HG02610 (cell line): ENCODE measurements at regions not wholly inside any gene's neighbourhood (a gene's known extent, or its start where the extent isn't known, plus 50 kb on each side); places are given as distances from the start of the nearest gene placed in this dataset.

Experiments
- ATAC-seq: cut with Tn5 transposase; IDR thresholded peaks from one replicate; pipeline ENCODE4 v1.9.1; 2021; ENCODE audit warnings: mild to moderate bottlenecking, moderate library complexity; ENCODE audit not compliant: unreplicated experiment

DNA sequence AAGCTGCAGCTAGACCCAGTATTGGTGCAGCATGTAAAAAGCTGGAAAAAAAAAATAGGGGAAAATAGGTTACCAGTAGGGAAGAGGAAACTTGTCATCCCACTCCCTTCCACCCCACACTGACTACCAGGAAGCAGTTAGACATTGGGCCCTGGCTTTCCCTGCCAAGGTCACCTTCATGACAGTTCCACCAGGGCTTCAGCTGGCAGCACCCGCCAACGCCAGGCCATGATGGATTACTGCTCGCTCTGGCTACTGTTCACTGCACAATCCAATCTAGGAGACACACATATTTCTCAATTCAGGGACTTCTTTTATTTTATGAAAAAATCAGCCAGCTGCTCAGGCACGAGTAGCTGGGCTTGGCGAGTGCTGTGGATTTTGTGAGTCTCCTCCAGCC lies 127.7 kb downstream of the DMRTA2 start:
- no peak for ATAC-seq

DNA sequence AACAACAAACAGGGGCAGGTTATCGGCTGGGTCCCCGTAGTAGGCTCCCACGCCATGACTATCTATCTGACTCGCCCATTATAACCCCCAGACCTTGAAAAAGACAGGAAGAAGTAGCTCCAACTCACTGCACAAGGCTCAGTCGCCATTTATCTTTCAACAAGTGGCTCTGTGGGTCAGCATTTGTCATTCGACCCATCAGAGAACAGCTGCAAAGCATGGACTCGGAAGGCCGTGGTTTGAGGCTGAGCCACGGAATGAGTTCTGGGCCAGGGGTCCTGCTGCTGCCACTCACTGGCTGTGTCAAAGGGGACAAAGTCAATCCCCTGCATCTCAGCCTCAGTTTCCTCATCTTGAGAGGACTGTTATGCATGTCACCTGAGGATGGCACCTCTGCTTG lies 131.0 kb downstream of the DMRTA2 start:
- no peak for ATAC-seq

DNA sequence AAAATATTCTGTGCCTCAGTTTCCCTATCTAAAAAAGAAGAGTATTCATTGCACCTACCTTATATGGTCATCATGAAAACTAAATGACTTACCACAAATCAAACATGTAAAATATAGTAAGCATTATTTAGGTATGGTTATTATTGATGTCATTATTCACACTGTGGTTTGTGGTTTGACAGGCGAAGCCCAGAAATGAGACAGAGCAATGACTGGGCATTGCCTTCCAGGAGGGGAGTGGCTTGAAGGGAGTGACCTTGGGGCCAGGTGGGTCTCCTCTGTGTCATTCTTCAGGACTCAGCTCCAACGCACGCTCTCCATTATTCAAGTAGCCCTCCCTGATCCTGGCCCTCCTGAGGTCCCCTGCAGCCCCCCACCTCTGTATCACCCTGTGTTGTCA lies 133.7 kb downstream of the DMRTA2 start:
- ATAC-seq = peak; percentile 67

DNA sequence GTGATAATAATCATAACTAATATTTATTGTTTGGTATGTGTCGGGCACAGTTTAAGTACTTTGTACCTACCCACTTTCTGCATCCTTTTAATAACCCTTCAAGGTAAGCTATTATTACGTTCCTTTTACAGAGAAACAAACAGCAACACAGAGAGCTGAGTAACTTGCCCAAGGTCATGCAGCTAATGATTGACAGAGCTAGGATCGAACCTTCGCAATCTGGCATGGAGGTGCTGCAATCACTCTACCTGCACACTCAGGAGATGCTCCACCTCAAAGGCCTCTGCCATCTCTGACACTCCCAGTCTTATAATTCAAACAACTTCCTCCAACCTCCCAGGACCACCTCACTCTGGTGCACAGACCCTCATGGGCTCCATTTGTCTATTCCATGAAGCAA lies 137.2 kb downstream of the DMRTA2 start:
- ATAC-seq = no peak

DNA sequence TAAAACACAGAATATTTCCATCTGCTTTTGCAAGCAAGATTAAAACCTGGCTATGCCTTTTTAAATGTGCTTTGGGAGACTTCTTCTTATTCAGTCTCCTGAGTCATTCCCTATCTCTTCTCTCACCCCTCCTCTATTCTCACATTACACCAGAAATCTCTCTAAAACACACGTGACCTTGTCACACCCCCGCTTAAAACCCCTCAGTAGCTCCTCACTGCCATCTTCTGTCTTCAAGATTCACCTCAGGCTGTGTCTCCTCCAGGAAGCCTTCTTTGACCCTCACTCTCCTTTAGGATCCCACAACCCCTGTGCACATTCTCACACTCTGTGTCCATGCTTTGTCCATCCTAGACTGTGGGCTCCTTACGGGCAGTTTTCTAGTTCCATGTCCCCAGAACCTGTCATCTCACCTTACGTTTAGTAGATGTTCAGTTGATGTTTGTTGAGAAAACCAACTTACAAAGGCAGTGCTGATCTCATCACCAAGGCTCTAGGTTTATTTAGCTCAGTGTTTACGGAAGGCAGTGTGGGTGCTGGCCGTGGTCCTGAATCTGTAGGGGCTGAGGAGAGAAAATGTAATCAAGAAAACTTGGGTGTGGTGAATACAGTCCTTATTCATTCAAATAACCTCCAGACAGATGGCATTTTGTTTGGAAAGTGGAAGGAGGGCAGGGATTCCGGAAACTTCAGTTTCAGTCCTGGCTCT lies 143.5 kb downstream of the DMRTA2 start:
- ATAC-seq = no peak

DNA sequence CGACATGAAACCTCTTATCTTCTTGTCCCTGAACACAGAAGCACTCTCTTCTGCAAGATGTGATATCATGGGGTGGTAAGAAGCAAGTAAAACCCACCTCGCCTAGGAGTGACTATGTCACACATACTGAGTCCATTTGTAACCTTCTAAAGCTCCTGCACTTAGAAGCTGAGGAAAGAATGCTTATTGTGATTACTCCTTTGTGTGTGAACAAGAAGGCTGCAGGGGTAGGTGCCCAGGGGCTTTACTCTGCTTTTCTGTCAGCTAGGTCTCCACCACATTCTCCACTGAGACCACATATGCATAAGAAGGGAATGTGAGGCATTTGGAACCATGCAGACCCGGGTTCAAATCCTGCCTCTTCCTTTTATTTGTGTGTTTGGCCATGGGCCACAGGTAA lies 144.3 kb downstream of the DMRTA2 start:
- no peak for ATAC-seq

DNA sequence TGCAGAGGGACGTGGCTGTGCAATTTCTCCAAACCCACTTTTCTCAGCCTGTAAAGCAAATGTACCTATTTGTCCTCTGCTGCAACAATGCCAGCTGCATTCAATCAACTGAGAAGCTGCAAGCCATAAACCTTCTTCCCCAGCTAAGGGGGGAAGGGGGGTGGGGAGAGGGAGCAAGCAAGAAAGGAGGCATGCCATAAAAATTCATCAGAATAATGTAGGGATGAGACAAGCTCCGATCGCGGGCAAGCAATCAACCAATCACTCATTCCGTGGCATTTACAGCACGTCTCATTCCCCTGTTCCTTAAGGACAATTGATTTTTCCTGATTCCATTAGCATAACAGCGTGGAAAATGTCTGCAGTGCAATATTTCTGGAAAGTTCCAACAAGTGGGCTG lies 144.8 kb downstream of the DMRTA2 start:
- no peak for ATAC-seq

DNA sequence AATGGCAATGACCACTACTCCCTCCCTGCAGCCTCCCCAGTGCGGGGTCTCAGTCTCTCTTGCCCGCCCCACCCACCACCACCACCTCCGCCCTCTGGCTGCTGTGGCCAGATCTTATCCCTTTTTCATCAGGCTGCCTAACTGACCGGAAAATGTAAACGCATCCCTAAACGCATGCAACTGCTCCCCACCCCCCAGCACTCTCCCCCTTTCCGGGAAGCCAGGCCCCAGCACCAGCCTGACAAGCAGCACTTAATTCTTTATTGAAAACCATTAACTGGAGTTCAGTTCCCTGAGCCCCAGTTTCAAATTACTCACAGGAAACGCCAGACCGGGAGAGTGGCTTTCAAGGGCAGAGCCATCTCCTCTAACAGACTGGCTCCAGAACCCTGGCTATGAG lies 147.7 kb downstream of the DMRTA2 start:
- no peak for ATAC-seq

DNA sequence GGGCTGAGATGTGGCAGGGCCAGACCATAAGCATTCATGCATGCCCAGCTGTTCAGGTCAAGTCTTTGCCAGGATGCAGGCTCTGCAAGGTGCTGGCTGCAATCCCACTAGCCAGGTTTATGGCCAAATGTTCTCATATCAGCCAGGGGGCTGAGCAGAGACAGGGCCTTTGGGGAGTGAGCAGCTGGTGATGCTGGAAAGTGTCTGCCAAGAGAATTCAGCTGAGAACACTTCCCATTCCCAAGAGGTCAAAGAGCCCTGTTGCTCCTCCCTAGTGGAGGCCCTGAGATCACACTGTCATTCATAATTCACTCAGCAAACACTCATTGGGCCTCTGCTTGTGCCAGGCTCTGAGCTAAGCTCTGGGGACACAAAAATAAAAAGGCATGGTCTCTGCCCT lies 150.3 kb downstream of the DMRTA2 start:
- no peak for ATAC-seq

DNA sequence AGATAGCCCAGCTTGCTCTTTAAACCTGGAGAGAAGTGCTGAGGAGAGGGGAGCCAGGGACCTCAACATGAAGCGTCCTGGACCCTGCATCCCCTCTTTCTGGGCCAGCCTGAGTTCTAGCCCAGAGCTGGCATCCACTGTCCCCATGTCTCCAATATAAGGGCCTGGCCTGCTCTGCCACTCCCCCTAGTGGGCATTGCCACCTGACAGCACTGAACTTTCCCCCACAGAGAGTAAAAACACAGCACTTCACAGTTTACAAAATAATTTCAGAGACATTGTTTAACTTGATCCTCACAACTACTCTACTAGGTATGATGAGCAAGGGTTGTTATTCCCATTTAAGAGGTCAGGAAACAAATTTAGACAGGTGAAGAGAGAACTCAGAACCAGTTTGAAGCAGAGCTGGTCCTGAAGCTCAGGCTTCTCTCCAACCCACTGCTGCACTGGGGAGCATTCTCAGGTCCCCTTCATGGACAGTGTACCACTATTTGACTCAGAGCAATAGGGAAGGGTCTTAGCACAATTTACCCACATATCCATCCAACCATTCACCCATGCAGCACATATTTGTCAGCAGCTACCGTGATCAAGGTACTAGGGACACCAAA lies 151.2 kb downstream of the DMRTA2 start:
- peak; percentile 70 for ATAC-seq

DNA sequence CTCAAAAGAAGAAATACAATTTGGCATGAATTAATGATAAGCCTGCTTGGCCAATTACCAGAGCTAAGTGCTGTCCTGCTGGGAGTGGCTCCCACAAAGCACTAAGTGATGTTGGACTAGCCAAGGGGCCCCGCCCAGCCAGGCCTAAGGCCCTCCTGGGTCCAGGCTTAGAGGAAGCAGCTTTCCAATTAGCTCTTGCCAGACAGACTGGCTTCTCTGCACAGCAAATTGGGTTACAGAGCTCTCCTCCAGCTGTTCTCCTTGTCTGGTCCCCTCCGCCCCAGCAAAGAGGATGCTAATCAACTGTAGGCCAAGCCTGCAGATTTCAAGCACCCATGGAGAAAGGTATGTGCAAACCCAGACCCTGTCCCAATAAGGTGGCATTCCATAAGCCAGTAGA lies 151.9 kb downstream of the DMRTA2 start:
- no peak for ATAC-seq

DNA sequence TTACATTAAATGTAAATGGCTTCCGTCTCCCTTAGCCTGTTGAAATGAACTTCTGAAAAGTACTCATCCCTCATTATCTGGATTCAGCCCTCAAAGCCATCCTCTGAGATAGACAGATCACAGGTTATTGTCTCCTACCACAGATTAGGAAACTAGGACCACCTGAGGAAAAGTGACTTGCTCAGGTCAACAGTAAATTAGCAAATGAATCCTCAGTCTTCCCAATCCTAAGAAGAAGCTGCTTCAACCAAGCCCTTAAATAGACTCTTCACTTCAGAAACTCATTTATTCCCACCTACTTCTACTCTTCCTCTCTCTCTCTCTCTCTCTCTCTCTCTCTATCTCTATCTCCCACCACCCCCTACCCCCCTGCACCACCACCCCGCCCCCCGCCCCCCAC lies 152.3 kb downstream of the DMRTA2 start:
- no peak for ATAC-seq

DNA sequence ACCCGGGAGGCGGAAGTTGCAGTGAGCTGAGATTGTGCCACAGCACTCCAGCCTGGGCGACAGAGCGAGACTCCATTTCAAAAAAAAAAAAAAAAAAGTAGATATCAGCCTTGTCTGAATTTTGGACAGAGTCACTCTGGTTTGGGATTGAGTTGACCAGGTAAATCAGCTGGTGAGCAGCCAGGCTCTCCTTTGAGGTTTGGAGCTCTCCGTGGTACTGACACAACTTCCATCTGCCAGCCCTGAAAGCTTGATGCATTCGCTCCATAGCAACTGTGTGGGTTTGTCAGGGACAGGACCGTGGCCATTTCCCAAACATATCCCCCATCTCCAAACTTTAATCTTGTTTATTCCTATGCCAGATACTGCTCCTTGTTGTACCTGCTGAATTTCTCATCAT lies 155.2 kb downstream of the DMRTA2 start:
- no peak for ATAC-seq

DNA sequence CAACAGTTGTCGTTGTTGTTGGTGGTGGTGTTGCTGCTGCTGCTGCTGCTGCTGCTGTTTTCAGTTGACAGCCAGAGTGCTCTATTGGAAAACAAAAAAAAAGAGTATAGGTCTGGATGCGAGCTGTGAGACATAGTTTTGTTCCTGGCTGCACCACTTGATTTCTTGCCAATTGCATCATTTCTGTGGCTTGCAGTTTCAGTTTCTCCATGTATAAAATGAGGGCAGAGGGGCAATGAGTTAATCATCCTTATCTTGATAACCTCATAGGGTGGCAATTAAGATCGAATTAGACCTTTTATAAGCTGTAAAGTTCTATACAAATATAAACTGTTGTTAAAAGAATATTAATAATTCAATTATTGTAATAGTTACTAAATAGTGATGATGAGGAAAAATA lies 156.7 kb downstream of the DMRTA2 start:
- ATAC-seq = no peak

DNA sequence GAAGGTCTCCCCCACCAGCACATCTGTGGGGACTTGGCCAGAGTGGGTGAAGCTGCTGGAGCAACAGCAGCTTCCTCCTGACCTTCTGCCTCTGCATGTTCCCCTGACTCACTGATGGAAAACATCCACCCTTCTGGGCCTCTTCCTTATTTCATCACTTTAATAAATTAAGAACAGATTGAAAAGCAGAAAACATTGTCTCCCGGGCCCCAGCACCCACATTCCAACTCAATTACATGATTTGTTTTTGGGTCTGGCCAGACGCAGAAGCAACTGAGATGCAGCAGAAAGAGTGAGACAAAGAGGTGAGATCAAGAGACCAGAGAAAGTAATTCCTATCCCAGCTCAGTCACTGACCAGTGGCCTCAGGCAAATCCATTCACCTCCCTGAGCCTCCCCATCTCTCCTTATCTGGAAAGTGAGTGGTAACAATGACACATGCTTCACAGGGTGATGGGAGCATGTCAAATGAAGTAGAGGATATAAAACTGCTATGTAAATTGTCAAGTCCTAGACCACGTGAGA lies 157.1 kb downstream of the ELAVL4 start:
- ATAC-seq = no peak

DNA sequence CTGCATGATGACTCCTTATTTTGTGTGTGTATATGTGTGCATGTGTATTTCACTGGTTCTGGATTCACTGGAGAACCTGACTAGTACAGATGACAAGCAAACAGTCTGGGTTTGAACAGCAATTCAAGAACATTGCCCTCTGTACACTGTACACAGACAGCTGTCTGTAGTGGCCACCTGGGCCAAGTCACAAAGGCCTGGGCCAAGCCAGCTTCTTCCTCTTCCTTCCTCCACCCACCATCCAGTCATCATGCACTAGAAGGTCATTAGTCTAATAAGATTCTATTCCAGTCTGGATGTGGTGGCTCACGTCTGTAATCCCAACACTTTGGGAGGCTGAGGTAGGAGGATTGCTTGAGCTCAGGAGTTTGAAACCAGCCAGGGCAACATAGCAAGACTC lies 155.9 kb downstream of the ELAVL4 start:
- ATAC-seq = no peak

DNA sequence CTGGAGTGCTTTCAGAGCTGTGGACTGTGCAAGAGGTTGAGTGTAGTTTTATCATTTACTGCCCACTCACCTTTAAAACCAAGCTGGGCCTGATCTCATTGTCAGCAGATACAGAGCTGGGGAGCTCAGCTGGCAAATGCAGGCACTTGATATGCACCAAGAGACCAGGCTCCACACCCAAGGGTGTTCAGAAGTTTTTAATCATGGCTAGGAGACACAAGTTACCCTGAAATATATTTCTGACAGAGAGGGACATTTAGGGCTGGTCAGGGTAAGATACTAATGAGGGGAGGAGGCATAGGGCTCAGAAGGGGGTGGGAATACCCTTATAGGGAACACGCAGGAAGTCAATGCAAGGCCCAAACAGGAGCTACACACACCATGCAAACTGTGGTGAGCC lies 153.7 kb downstream of the ELAVL4 start:
- ATAC-seq = no peak

DNA sequence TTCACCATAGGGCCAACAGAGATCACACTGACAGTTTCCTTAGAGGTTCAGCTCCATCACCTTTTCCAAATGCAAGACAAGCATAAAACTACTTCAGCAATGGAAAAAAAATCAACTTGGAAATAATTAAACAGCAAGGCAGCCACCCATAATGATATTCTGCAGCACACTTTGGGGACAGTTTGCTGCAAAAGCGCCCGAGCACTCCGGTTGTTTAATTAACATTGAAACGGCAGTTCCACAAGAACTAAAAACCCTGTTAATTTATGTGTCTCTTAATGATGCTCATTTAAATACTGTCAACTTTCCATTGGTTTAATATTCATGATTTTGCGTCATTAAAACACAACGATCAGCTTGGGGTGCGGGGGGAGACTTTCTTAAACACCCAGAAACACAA lies 153.2 kb downstream of the ELAVL4 start:
- no peak for ATAC-seq

DNA sequence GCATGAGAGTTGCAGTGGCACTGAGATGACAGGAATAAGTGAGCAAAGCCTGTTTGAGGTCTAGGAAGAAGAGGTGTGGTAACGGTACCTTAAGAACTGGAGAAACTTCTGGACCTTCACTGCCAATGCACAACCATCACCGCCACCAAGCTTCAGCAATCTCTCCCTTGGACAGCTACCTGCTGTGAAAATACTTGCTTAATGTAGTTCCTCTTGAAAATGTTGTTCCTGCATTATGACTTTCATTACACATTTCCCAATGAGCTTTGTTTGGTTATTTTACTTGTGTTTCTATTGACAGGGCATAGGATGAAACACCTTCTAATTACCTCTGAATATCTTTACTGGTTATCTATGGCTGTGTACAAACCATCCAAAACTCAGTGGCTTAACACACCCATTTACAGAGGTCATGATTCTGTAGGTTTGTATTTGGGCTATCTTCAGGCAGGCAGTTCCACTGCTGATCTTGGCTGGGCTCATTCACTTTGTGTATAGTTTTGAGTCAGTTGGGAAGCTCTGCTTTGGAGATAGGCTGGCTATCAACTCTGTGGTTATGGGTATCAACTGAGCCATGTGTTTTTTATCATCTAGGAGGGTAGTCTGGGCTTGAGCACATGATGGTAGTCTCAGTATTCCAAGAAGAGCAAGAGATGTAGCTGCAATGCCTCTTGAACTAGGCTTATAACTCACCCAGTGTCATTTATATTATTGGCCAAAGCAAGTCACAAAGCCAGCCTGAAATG lies 149.4 kb downstream of the ELAVL4 start:
- ATAC-seq = no peak

DNA sequence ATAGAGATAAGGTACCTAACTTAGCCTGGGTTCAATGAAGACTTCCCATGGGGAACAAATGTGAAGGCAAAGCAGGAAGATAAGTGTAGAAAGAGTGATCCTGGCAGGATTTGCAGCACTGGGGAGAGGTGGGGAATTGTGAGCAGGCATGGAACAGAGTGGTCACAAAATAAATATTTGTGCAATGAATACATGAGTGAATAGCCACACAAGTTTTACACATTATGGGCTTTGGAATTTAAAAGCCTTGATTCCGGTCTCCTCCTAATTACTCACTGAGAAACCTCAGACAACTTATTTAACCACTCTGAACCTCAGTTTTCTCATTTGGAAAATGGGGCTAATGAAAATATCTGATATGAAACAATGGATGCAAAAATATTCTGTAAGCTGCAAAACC lies 148.3 kb downstream of the ELAVL4 start:
- ATAC-seq = no peak
